ENCODE measurements at regions not wholly inside any gene's neighbourhood (a gene's known extent, or its start where the extent isn't known, plus 50 kb on each side); places are given as distances from the start of the nearest gene placed in this dataset.

DNA sequence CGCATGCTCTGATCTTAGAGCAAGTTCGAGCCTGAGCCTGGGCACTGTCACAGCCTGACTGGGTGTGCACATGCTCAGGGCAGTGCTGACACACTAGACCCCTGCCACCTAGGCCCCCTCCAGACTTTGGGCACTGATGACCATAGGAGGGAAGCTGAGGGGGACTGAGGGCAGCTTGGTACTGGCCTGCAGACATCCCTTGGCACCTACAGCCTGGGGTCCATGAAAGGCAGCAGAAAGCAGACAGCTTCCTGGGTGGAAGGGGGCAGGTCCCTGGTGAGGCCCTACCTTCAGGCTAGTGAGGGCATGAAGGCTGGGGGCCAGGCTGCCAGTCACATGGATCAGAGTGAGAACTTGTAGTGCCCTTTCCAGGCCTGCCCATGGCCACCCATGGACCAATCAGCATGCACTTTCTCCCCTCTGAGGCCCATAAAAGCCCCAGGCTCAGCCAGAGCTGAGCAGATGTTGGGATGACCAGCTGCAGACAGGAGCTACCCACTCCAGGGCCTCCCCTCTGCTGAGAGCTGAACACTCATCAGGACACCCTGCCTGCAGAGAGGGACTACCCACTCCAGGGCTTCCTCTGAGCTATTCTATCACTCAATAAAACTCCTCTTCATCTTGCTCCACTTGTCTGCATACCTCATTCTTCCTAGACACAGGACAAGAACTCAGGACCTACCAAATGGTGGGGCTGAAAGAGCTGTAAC, 680.8 kb downstream of the MATN1 start:
- TF ChIP-seq POLR2A (IDR thresholded peaks at IDR 0.05) (no peak), CTCF (IDR thresholded peaks at IDR 0.05) (no peak)

Measured in thyroid gland (tissue), 4 donors.